ENCODE measurements at regions not wholly inside any gene's neighbourhood (a gene's known extent, or its start where the extent isn't known, plus 50 kb on each side); places are given as distances from the start of the nearest gene placed in this dataset.

GRCh38 chr2:172674968-172675303, 60.7 kb upstream of the RAPGEF4 start:
- TF ChIP-seq POLR2A (IDR thresholded peaks at IDR 0.05) = no peak
- TF ChIP-seq CTCF (IDR thresholded peaks at IDR 0.05) = no peak
